Mesendoderm (in vitro differentiated cells): ENCODE measurements at regions not wholly inside any gene's neighbourhood (a gene's known extent, or its start where the extent isn't known, plus 50 kb on each side); places are given as distances from the start of the nearest gene placed in this dataset.
A peak's percentile ranks its signal among the peaks of the same experiment; 100 is the strongest.

Experiments
- DNase-seq: peaks from one replicate; pipeline ENCODE4 v3.0.0; 2013
- H2AK5ac ChIP-seq: 2 replicates; pipeline ENCODE4 v1.6.1; 2013; ENCODE audit warnings: low read length, inconsistent platforms
- H2BK120ac ChIP-seq: 2 replicates; pipeline ENCODE4 v1.6.1; 2013; ENCODE audit warnings: low read depth, mild to moderate bottlenecking, low read length, moderate library complexity, mixed read lengths
- H2BK15ac ChIP-seq: replicated peaks from 2 replicates; pipeline ENCODE4 v1.6.1; 2013; ENCODE audit warnings: low read depth, mild to moderate bottlenecking, moderate library complexity
- H2BK5ac ChIP-seq: 2 replicates; pipeline ENCODE4 v1.6.1; 2013; ENCODE audit warnings: low read length, inconsistent platforms
- H3K18ac ChIP-seq: 2 replicates; pipeline ENCODE4 v1.6.1; 2013; ENCODE audit warnings: mild to moderate bottlenecking, low read length, mixed read lengths
- H3K23ac ChIP-seq: one replicate; pipeline ENCODE4 v1.6.1; 2013; ENCODE audit warnings: low read length
- H3K27ac ChIP-seq: 2 replicates; pipeline ENCODE4 v1.5.1; 2013; ENCODE audit warnings: low read depth, mild to moderate bottlenecking, inconsistent platforms, low read length, moderate library complexity
- H3K27me3 ChIP-seq: 2 replicates; pipeline ENCODE4 v1.6.1; 2013; ENCODE audit warnings: low read length, control low read depth, mild to moderate bottlenecking, inconsistent platforms; ENCODE audit not compliant: insufficient read depth, poor library complexity
- H3K36me3 ChIP-seq: 2 replicates; pipeline ENCODE4 v1.6.1; 2013; ENCODE audit warnings: low read length, inconsistent platforms; ENCODE audit not compliant: control insufficient read depth, insufficient read depth
- H3K4ac ChIP-seq: one replicate; pipeline ENCODE4 v1.6.1; 2013; ENCODE audit warnings: low read depth, mild to moderate bottlenecking, low read length, moderate library complexity
- H3K4me1 ChIP-seq: 2 replicates; pipeline ENCODE4 v1.6.1; 2013; ENCODE audit warnings: low read depth, low read length, inconsistent platforms; ENCODE audit not compliant: control insufficient read depth
- H3K4me2 ChIP-seq: 2 replicates; pipeline ENCODE4 v1.6.1; 2013; ENCODE audit warnings: low read length
- H3K4me3 ChIP-seq: 2 replicates; pipeline ENCODE4 v1.5.1; 2013; ENCODE audit warnings: mild to moderate bottlenecking, low read length
- H3K56ac ChIP-seq: one replicate; pipeline ENCODE4 v1.6.1; 2013; ENCODE audit warnings: low read length
- H3K79me1 ChIP-seq: 2 replicates; pipeline ENCODE4 v1.6.1; 2013; ENCODE audit warnings: low read length, inconsistent platforms
- H3K79me2 ChIP-seq: 2 replicates; pipeline ENCODE4 v1.6.1; 2013; ENCODE audit warnings: mild to moderate bottlenecking, low read length; ENCODE audit not compliant: control insufficient read depth, insufficient read depth
- H3K9ac ChIP-seq: 2 replicates; pipeline ENCODE4 v1.6.1; 2013; ENCODE audit warnings: low read length, inconsistent platforms
- H4K5ac ChIP-seq: one replicate; pipeline ENCODE4 v1.6.1; 2013; ENCODE audit warnings: low read length
- H4K8ac ChIP-seq: one replicate; pipeline ENCODE4 v1.6.1; 2013; ENCODE audit warnings: low read depth, mild to moderate bottlenecking, control low read depth, low read length, moderate library complexity
- WGBS: extraction: QIAGEN DNeasy Blood & Tissue Kit; methylation state at CpG from one replicate; pipeline ENCODE4 v1.1.7; 2013; ENCODE audit warnings: low lambda C conversion rate, missing lambda C conversion rate; ENCODE audit not compliant: insufficient coverage; ENCODE audit errors: extremely low coverage; 5-methylcytosine and 5-hydroxymethylcytosine counted together

GRCh38 chrX:67288156-67288555 is 255.7 kb upstream of the AR start:
- Histone ChIP-seq H3K18ac (no peak overlapping the region), H4K5ac (no peak overlapping the region), H3K27ac (no peak overlapping the region), H3K27me3 (no peaks in the 10 kb centered on the region), H3K4me3 (no peak overlapping the region), H3K56ac (no peak overlapping the region), H3K4me2 (no peak overlapping the region), H3K79me2 (no peaks in the 10 kb centered on the region), H3K9ac (no peak overlapping the region), H3K4ac (no peak overlapping the region), H2BK120ac (no peak overlapping the region), H2BK5ac (no peak overlapping the region), H3K79me1 (no peaks in the 10 kb centered on the region), H3K36me3 (no peaks in the 10 kb centered on the region), H2BK15ac (no peak overlapping the region), H3K4me1 (no peaks in the 10 kb centered on the region), H3K23ac (no peak overlapping the region), H4K8ac (no peak overlapping the region), H2AK5ac (no peak overlapping the region)
- no peak for DNase-seq

- H3K56ac ChIP-seq, result no peak overlapping the region
- no peaks in the 10 kb centered on the region for H3K27me3 ChIP-seq
- H3K18ac ChIP-seq, result no peak overlapping the region
- H3K4me1 ChIP-seq, result no peaks in the 10 kb centered on the region
- no peak overlapping the region for H4K5ac ChIP-seq
- H3K4ac ChIP-seq, result no peak overlapping the region
- no peaks in the 10 kb centered on the region for H3K79me2 ChIP-seq
- H3K36me3 ChIP-seq, result no peaks in the 10 kb centered on the region
- H2BK5ac ChIP-seq, result no peak overlapping the region
- H3K4me3 ChIP-seq, result no peak overlapping the region
- H2BK120ac ChIP-seq, result no peak overlapping the region
- no peaks in the 10 kb centered on the region for H3K79me1 ChIP-seq
- H2BK15ac ChIP-seq, result no peak overlapping the region
- no CpG with 5 or more reads among the region's 3 CpGs for WGBS
- H4K8ac ChIP-seq, result no peak overlapping the region
- no peak overlapping the region for H3K27ac ChIP-seq
- no peak overlapping the region for H3K23ac ChIP-seq
- no peak overlapping the region for H3K4me2 ChIP-seq
- no peak overlapping the region for H3K9ac ChIP-seq
- peak; percentile 24 for DNase-seq
- H2AK5ac ChIP-seq, result no peak overlapping the region
Observed at GRCh38 chrX:67289055-67289499, 254.7 kb upstream of the AR start.

- no peak overlapping the region for H2BK15ac ChIP-seq
- H4K5ac ChIP-seq, result no peak overlapping the region
- no peak overlapping the region for H3K4me3 ChIP-seq
- H3K4ac ChIP-seq, result no peak overlapping the region
- no peak for DNase-seq
- H2BK5ac ChIP-seq, result no peak overlapping the region
- H3K18ac ChIP-seq, result no peak overlapping the region
- no peak overlapping the region for H2AK5ac ChIP-seq
- no peaks in the 10 kb centered on the region for H3K4me1 ChIP-seq
- H3K27ac ChIP-seq, result no peak overlapping the region
- H3K4me2 ChIP-seq, result no peak overlapping the region
- H3K9ac ChIP-seq, result no peak overlapping the region
- H3K79me1 ChIP-seq, result no peaks in the 10 kb centered on the region
- H3K56ac ChIP-seq, result no peak overlapping the region
- H3K79me2 ChIP-seq, result no peaks in the 10 kb centered on the region
- no peak overlapping the region for H2BK120ac ChIP-seq
- no CpG with 5 or more reads among the region's 4 CpGs for WGBS
- H3K23ac ChIP-seq, result no peak overlapping the region
- H3K27me3 ChIP-seq, result no peaks in the 10 kb centered on the region
- H4K8ac ChIP-seq, result no peak overlapping the region
- no peaks in the 10 kb centered on the region for H3K36me3 ChIP-seq
Observed at GRCh38 chrX:67290489-67291220, 253.2 kb upstream of the AR start.

GRCh38 chrX:67295924-67296323 is 247.9 kb upstream of the AR start:
- H3K56ac ChIP-seq, result no peak overlapping the region
- no peaks in the 10 kb centered on the region for H3K36me3 ChIP-seq
- H2BK15ac ChIP-seq, result no peak overlapping the region
- no peak overlapping the region for H3K4ac ChIP-seq
- H3K79me2 ChIP-seq, result no peaks in the 10 kb centered on the region
- H3K4me2 ChIP-seq, result no peak overlapping the region
- H3K4me3 ChIP-seq, result no peak overlapping the region
- H3K27ac ChIP-seq, result no peak overlapping the region
- H2BK5ac ChIP-seq, result no peak overlapping the region
- H2BK120ac ChIP-seq, result no peak overlapping the region
- no peak overlapping the region for H2AK5ac ChIP-seq
- H3K79me1 ChIP-seq, result no peaks in the 10 kb centered on the region
- H3K4me1 ChIP-seq, result no peaks in the 10 kb centered on the region
- no peak overlapping the region for H3K18ac ChIP-seq
- H3K9ac ChIP-seq, result no peak overlapping the region
- no peak overlapping the region for H4K5ac ChIP-seq
- WGBS, result no CpG with 5 or more reads among the region's 1 CpG
- DNase-seq, result no peak
- no peaks in the 10 kb centered on the region for H3K27me3 ChIP-seq
- H4K8ac ChIP-seq, result no peak overlapping the region
- no peak overlapping the region for H3K23ac ChIP-seq

GRCh38 chrX:67296395-67296794 is 247.4 kb upstream of the AR start:
- Histone ChIP-seq H3K23ac (no peak overlapping the region), H3K79me2 (no peaks in the 10 kb centered on the region), H3K9ac (no peak overlapping the region), H3K79me1 (no peaks in the 10 kb centered on the region), H3K18ac (no peak overlapping the region), H4K8ac (no peak overlapping the region), H3K4me1 (no peaks in the 10 kb centered on the region), H3K27me3 (no peaks in the 10 kb centered on the region), H3K4me2 (no peak overlapping the region), H2AK5ac (no peak overlapping the region), H2BK15ac (no peak overlapping the region), H4K5ac (no peak overlapping the region), H3K36me3 (no peaks in the 10 kb centered on the region), H2BK5ac (no peak overlapping the region), H3K4ac (no peak overlapping the region), H3K27ac (no peak overlapping the region), H2BK120ac (no peak overlapping the region), H3K4me3 (no peak overlapping the region), H3K56ac (no peak overlapping the region)
- WGBS, result no CpG with 5 or more reads among the region's 1 CpG
- no peak for DNase-seq

- Histone ChIP-seq H3K9ac (no peak overlapping the region), H3K4me2 (no peak overlapping the region), H4K8ac (no peak overlapping the region), H3K18ac (no peak overlapping the region), H3K79me1 (no peaks in the 10 kb centered on the region), H2BK5ac (no peak overlapping the region), H3K23ac (no peak overlapping the region), H3K4ac (no peak overlapping the region), H2AK5ac (no peak overlapping the region), H3K27ac (no peak overlapping the region), H3K4me1 (no peaks in the 10 kb centered on the region), H3K27me3 (no peaks in the 10 kb centered on the region), H3K4me3 (no peak overlapping the region), H2BK120ac (no peak overlapping the region), H3K36me3 (no peaks in the 10 kb centered on the region), H4K5ac (no peak overlapping the region), H3K56ac (no peak overlapping the region), H3K79me2 (no peaks in the 10 kb centered on the region), H2BK15ac (no peak overlapping the region)
- DNase-seq, result no peak
- no CpG with 5 or more reads among the region's 4 CpGs for WGBS
Observed at GRCh38 chrX:67317725-67318124, 226.1 kb upstream of the AR start.
